Testis (tissue), 2 donors: ENCODE measurements at regions not wholly inside any gene's neighbourhood (a gene's known extent, or its start where the extent isn't known, plus 50 kb on each side); places are given as distances from the start of the nearest gene placed in this dataset.

Source experiments
- CTCF ChIP-seq, 3 experiments: fragments of 450-650 bp in 2 of 3; fragments of 200-600 bp in 1 of 3; sonication (generic) in 1 of 3; IDR thresholded peaks; one replicate each; pipeline ENCODE4 v1.5.1; 2016 to 2019; ENCODE audit warnings: antibody characterized with exemption in 3 of 3, mild to moderate bottlenecking in 2 of 3, moderate library complexity in 1 of 3
- POLR2A ChIP-seq: fragments of 450-650 bp; IDR thresholded peaks from one replicate; pipeline ENCODE4 v1.6.1; 2017; ENCODE audit warnings: antibody characterized with exemption, mild to moderate bottlenecking, moderate library complexity

DNA sequence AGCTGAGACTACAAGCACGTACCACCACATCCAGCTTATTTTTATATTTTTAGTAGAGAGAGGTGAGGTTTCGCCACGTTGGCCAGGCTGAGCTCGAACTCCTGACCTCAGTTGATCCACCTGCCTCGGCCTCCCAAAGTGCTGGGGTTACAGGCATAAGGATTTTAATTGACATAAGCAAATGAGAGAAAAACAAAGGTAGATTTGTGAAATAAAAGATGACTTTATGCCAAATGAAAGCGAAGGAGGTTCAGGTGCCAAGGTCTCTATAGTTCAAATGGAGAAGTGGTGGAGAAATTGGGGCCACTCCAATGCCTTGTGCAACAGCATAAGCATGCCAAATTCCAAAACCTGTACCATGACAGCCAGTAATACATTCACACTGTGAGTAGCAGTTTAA is 180.6 kb downstream of the MREG start:
- TF ChIP-seq CTCF (IDR thresholded peaks at IDR 0.05) (no peak), POLR2A (no peak)
